Ovary (tissue), 3 donors: ENCODE measurements at regions not wholly inside any gene's neighbourhood (a gene's known extent, or its start where the extent isn't known, plus 50 kb on each side); places are given as distances from the start of the nearest gene placed in this dataset.

Source experiments
- EP300 ChIP-seq: sonication (generic); formaldehyde crosslinking; IDR thresholded peaks from one replicate; pipeline ENCODE4 v1.6.1; 2017; ENCODE audit warnings: antibody characterized with exemption
- TF ChIP-seq, protein P1 (sequence below), 3 donors: fragments of 450-650 bp in 2 of 3; fragments of 200-600 bp in 1 of 3; IDR thresholded peaks; one replicate each; pipeline versions ENCODE4 v1.5.1 to v1.8.0; 2016 to 2022; ENCODE audit warnings: antibody characterized with exemption in 3 of 3, mild to moderate bottlenecking in 1 of 3
- donor health status: DM: no; HTN: no; CAD: no.

DNA sequence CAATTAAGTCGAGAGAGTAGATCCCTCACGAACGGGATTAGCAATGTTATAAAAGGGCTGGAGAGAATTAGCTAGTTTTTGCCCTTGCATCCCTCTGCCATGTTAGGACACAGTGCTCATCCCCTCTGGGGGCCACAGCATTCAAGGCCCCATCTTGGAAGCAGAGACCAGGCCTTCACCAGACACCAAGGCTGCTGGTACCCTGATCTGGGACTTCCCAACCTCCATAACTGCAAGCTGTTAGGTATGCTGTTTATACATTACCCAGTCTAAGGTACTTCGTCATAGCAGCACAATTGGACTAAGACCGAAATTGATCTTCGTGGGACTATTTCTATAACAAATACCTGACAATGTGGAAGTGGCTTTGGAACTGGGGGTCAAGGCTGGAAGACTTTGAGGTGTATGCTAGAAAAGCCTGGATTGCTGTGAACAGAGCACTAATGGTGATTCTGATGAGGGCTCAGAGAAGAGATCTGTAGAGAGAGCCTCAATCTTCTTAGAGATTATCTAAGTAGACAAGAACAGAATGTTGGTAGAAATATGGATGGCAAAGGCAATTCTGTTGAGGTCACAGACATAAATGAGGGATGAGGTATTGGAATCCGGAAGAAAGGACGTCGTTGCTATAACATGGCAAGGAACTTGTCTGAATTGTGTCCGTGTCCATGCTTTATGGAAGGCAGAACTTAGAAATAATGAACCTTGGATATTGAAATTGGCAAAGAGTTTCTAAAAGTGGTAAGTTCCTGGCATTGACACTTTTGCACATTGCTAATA lies 83.8 kb upstream of the KIF26B start:
- TF ChIP-seq EP300, result no peak
- TF ChIP-seq, protein P1, sequence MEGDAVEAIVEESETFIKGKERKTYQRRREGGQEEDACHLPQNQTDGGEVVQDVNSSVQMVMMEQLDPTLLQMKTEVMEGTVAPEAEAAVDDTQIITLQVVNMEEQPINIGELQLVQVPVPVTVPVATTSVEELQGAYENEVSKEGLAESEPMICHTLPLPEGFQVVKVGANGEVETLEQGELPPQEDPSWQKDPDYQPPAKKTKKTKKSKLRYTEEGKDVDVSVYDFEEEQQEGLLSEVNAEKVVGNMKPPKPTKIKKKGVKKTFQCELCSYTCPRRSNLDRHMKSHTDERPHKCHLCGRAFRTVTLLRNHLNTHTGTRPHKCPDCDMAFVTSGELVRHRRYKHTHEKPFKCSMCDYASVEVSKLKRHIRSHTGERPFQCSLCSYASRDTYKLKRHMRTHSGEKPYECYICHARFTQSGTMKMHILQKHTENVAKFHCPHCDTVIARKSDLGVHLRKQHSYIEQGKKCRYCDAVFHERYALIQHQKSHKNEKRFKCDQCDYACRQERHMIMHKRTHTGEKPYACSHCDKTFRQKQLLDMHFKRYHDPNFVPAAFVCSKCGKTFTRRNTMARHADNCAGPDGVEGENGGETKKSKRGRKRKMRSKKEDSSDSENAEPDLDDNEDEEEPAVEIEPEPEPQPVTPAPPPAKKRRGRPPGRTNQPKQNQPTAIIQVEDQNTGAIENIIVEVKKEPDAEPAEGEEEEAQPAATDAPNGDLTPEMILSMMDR (IDR thresholded peaks at IDR 0.05), result no peak
